Kidney epithelial cell (primary cell): ENCODE measurements at regions not wholly inside any gene's neighbourhood (a gene's known extent, or its start where the extent isn't known, plus 50 kb on each side); places are given as distances from the start of the nearest gene placed in this dataset.

Experiments used
- DNase-seq: peaks from one replicate; pipeline ENCODE4 v3.0.0-alpha.2; 2010; ENCODE audit warnings: low read depth
- H3K27me3 ChIP-seq: 2 replicates; pipeline ENCODE4 v1.6.0; 2011; ENCODE audit warnings: low read length; ENCODE audit not compliant: control insufficient read depth, insufficient read depth
- H3K36me3 ChIP-seq: 2 replicates; pipeline ENCODE4 v1.5.1; 2011; ENCODE audit warnings: low read length; ENCODE audit not compliant: control insufficient read depth, insufficient read depth
- H3K4me3 ChIP-seq: 2 replicates; pipeline ENCODE4 v1.5.1; 2011; ENCODE audit warnings: low read depth, mild to moderate bottlenecking, control low read depth, low read length
- TF ChIP-seq, protein P1 (sequence below): IDR thresholded peaks from 2 replicates; pipeline ENCODE4 v1.5.1; 2011; ENCODE audit warnings: mild to moderate bottlenecking, moderate library complexity, low read length, control low read depth, inconsistent platforms; ENCODE audit not compliant: insufficient read depth, poor library complexity, severe bottlenecking

- no peaks in the 10 kb centered on the region for H3K36me3 ChIP-seq
- TF ChIP-seq, protein P1, sequence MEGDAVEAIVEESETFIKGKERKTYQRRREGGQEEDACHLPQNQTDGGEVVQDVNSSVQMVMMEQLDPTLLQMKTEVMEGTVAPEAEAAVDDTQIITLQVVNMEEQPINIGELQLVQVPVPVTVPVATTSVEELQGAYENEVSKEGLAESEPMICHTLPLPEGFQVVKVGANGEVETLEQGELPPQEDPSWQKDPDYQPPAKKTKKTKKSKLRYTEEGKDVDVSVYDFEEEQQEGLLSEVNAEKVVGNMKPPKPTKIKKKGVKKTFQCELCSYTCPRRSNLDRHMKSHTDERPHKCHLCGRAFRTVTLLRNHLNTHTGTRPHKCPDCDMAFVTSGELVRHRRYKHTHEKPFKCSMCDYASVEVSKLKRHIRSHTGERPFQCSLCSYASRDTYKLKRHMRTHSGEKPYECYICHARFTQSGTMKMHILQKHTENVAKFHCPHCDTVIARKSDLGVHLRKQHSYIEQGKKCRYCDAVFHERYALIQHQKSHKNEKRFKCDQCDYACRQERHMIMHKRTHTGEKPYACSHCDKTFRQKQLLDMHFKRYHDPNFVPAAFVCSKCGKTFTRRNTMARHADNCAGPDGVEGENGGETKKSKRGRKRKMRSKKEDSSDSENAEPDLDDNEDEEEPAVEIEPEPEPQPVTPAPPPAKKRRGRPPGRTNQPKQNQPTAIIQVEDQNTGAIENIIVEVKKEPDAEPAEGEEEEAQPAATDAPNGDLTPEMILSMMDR, result no peak
- no peaks in the 10 kb centered on the region for H3K27me3 ChIP-seq
- no peak overlapping the region for H3K4me3 ChIP-seq
- no peak for DNase-seq
Measured at GRCh38 chr6:119865466-119866350, 516.1 kb upstream of the MAN1A1 start.

- TF ChIP-seq, protein P1, result no peak
- Histone ChIP-seq H3K36me3 (no peaks in the 10 kb centered on the region), H3K27me3 (no peaks in the 10 kb centered on the region), H3K4me3 (no peak overlapping the region)
- DNase-seq, result no peak
Measured at GRCh38 chr6:119862719-119863118, 513.2 kb upstream of the MAN1A1 start.

GRCh38 chr6:119858901-119859300 lies 509.3 kb upstream of the MAN1A1 start:
- no peak for DNase-seq
- H3K4me3 ChIP-seq, result no peak overlapping the region
- H3K27me3 ChIP-seq, result no peaks in the 10 kb centered on the region
- TF ChIP-seq, protein P1, result no peak
- no peaks in the 10 kb centered on the region for H3K36me3 ChIP-seq

DNA sequence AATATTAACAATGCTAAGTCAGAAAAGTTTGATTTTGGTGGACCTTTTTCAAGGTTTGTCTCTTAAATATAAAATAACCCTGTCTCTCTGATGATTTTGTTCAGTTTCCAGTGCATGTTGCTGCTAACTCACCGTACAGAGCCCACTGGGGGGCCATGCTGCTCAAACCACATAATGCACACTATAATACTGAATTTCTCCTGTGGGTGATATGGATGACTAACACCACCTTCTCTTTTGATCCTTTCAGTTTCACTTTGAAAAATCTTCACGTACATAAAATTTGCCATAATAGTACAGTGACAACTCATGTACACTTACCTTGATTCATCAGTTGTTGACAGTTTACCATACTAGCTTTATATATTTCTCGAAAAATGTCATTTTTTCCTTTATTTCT lies 506.6 kb upstream of the MAN1A1 start:
- TF ChIP-seq, protein P1, result no peak

DNA sequence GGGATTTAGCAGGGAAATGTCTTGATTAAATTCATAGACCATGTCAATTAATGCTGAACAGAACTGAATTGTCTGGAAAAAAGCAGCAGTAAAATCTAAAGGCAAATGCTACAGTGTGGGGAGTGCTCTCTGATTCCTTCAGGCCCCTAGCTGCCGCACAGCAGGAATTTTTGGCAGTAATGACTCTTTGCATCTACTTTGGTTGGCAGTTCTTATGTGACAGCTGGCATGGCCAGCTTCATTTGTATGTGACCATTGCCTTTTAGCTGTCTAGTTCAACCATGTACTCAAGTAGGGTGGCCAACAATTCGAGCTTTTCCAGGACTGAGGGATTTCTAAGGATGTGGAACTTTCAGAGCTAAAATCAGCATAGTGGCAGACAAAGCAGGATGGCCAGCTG lies 499.1 kb upstream of the MAN1A1 start:
- DNase-seq, result no peak
- TF ChIP-seq, protein P1, result no peak

More for the DNA sequence above, 506.6 kb upstream of the MAN1A1 start:
- H3K27me3 ChIP-seq, result no peaks in the 10 kb centered on the region
- no peaks in the 10 kb centered on the region for H3K36me3 ChIP-seq
- H3K4me3 ChIP-seq, result no peak overlapping the region
- DNase-seq, result no peak

GRCh38 chr6:119845161-119845560 lies 495.6 kb upstream of the MAN1A1 start:
- TF ChIP-seq, protein P1, result no peak
- Histone ChIP-seq H3K36me3 (no peaks in the 10 kb centered on the region), H3K27me3 (no peaks in the 10 kb centered on the region), H3K4me3 (no peak overlapping the region)
- no peak for DNase-seq

More for the DNA sequence above, 499.1 kb upstream of the MAN1A1 start:
- Histone ChIP-seq H3K27me3 (no peaks in the 10 kb centered on the region), H3K4me3 (no peak overlapping the region), H3K36me3 (no peaks in the 10 kb centered on the region)
